SK-N-SH (cell line): ENCODE measurements at regions not wholly inside any gene's neighbourhood (a gene's known extent, or its start where the extent isn't known, plus 50 kb on each side); places are given as distances from the start of the nearest gene placed in this dataset.

ENCODE experiments used
- JUND ChIP-seq: IDR thresholded peaks from 2 replicates; pipeline ENCODE4 v1.4.0; 2012
- POLR2AphosphoS5 ChIP-seq: IDR thresholded peaks from 2 replicates; pipeline ENCODE4 v1.6.1; 2012; ENCODE audit warnings: low read depth, low read length
- RCOR1 ChIP-seq: fragments of 150-350 bp; IDR thresholded peaks from 2 replicates; pipeline ENCODE4 v1.6.1; 2017; ENCODE audit warnings: antibody characterized with exemption, low read length
- RXRA ChIP-seq: IDR thresholded peaks from 2 replicates; pipeline ENCODE4 v1.4.0; 2012; ENCODE audit warnings: low read depth, mild to moderate bottlenecking, borderline replicate concordance
- TF ChIP-seq, protein P1 (sequence below): fragments of 200-600 bp; sonication (generic); IDR thresholded peaks from 2 replicates; pipeline ENCODE4 v1.6.1; 2017; ENCODE audit warnings: antibody characterized with exemption, mild to moderate bottlenecking, moderate library complexity
- TF ChIP-seq, protein P2 (sequence below): fragments of 150-350 bp; IDR thresholded peaks from 2 replicates; pipeline ENCODE4 v1.6.1; 2017; ENCODE audit warnings: antibody characterized with exemption, low read length, low read depth, borderline replicate concordance
- TF ChIP-seq, protein P3 (sequence below): IDR thresholded peaks from 2 replicates; pipeline ENCODE4 v1.4.0; 2012; ENCODE audit warnings: low read depth

DNA sequence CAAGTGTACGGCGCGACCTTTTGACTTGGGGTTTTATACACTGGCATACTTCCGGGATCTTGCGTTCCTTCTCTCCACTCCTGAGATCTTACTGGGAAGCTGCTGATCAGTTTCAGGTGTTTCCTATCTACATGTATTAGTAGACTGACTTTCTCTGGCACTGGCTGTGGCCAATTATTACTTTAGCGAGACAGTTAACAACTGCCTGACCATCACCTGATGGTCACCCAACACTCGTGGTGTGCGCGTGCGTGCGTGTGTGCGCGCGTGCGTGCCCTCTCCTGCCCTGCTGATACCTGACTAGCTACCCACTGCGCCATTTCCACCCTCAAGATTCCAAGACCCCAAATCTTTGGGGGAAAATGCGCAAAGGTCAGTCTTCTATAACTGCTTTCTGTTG is 249.9 kb downstream of the AEBP2 start:
- TF ChIP-seq JUND = no peak
- TF ChIP-seq, protein P1, sequence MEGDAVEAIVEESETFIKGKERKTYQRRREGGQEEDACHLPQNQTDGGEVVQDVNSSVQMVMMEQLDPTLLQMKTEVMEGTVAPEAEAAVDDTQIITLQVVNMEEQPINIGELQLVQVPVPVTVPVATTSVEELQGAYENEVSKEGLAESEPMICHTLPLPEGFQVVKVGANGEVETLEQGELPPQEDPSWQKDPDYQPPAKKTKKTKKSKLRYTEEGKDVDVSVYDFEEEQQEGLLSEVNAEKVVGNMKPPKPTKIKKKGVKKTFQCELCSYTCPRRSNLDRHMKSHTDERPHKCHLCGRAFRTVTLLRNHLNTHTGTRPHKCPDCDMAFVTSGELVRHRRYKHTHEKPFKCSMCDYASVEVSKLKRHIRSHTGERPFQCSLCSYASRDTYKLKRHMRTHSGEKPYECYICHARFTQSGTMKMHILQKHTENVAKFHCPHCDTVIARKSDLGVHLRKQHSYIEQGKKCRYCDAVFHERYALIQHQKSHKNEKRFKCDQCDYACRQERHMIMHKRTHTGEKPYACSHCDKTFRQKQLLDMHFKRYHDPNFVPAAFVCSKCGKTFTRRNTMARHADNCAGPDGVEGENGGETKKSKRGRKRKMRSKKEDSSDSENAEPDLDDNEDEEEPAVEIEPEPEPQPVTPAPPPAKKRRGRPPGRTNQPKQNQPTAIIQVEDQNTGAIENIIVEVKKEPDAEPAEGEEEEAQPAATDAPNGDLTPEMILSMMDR = no peak
- no peak for TF ChIP-seq POLR2AphosphoS5
- TF ChIP-seq, protein P2, sequence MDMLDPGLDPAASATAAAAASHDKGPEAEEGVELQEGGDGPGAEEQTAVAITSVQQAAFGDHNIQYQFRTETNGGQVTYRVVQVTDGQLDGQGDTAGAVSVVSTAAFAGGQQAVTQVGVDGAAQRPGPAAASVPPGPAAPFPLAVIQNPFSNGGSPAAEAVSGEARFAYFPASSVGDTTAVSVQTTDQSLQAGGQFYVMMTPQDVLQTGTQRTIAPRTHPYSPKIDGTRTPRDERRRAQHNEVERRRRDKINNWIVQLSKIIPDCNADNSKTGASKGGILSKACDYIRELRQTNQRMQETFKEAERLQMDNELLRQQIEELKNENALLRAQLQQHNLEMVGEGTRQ = no peak
- TF ChIP-seq, protein P3, sequence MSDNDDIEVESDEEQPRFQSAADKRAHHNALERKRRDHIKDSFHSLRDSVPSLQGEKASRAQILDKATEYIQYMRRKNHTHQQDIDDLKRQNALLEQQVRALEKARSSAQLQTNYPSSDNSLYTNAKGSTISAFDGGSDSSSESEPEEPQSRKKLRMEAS = no peak
- no peak for TF ChIP-seq RCOR1
- no peak for TF ChIP-seq RXRA
